Stimulated activated effector memory CD8-positive, alpha-beta T cell treated with anti-CD3 and anti-CD28 coated beads, Interleukin-12 subunit alpha, Interleukin-12 subunit beta, amount 100 ng/mL, for 72 hours (primary cell): ENCODE measurements at regions not wholly inside any gene's neighbourhood (a gene's known extent, or its start where the extent isn't known, plus 50 kb on each side); places are given as distances from the start of the nearest gene placed in this dataset.

Source experiments
- ATAC-seq: fragments of 150-1000 bp; cut with Tn5 transposase; 2 replicates; pipeline ENCODE4 v1.10.0; 2021
- DNase-seq, 2 donors: peaks; one replicate each; pipeline ENCODE4 v3.0.0; 2021 to 2022; ENCODE audit warnings: low spot score in 2 of 2
- H3K27ac Mint-ChIP-seq: one replicate; pipeline ENCODE4 v1.8.0; 2022; ENCODE audit warnings: mild to moderate bottlenecking, mixed read lengths
- H3K36me3 Mint-ChIP-seq: one replicate; pipeline ENCODE4 v1.8.0; 2022; ENCODE audit warnings: mild to moderate bottlenecking, mixed read lengths
- H3K4me1 Mint-ChIP-seq: one replicate; pipeline ENCODE4 v1.8.0; 2022; ENCODE audit warnings: mixed read lengths
- H3K4me3 Mint-ChIP-seq: one replicate; pipeline ENCODE4 v1.8.0; 2022; ENCODE audit warnings: mild to moderate bottlenecking, mixed read lengths
- H3K9me3 Mint-ChIP-seq: one replicate; pipeline ENCODE4 v1.8.0; 2022; ENCODE audit warnings: mixed read lengths

DNA sequence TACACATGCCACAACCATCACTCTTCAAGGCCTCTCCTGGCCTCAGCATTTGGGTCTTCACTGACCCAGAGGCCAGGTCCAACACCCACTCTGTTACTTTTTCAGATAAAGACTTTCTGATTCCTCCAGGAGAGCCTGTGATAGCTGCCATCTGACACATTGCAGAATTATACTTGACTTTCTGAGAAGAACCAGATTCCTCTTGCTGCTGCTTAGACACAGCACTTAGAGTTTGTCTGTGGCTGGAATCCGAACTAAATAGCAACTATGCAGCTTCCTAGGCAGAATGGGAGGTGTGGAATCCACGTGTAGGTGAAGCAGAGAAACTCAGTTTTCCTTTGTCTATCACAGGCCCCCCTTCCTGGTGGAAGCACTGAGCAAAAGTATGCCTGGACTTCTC is 344.7 kb upstream of the SLC30A5 start:
- H3K27ac Mint-ChIP-seq: no peak overlapping the region
- DNase-seq (no peak), ATAC-seq (no peak)
- no peaks in the 10 kb centered on the region for H3K36me3 Mint-ChIP-seq
- H3K9me3 Mint-ChIP-seq: no peaks in the 10 kb centered on the region
- H3K4me3 Mint-ChIP-seq: no peak overlapping the region
- no peaks in the 10 kb centered on the region for H3K4me1 Mint-ChIP-seq

DNA sequence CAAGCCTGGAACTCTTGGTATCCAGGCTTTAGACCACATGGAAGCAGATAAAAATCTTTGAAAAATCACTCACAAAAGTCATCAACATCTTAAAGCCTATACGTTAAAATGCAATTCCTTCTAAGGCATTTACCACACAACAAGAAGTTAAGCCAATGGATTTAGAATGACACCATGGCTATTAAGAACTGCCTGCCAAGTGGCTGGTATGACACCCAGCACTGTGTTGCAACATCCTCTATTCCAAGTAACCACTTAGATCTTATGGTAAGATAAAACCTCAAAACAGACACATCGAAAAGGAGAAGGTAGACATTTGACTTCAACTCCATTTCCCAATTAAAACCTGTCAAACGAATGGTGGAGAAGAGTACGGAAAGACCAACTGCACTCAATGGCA is 344.2 kb upstream of the SLC30A5 start:
- DNase-seq: no peak
- no peak overlapping the region for H3K4me3 Mint-ChIP-seq
- H3K9me3 Mint-ChIP-seq: no peaks in the 10 kb centered on the region
- ATAC-seq: no peak
- H3K27ac Mint-ChIP-seq: no peak overlapping the region
- H3K4me1 Mint-ChIP-seq: no peaks in the 10 kb centered on the region
- H3K36me3 Mint-ChIP-seq: no peaks in the 10 kb centered on the region

DNA sequence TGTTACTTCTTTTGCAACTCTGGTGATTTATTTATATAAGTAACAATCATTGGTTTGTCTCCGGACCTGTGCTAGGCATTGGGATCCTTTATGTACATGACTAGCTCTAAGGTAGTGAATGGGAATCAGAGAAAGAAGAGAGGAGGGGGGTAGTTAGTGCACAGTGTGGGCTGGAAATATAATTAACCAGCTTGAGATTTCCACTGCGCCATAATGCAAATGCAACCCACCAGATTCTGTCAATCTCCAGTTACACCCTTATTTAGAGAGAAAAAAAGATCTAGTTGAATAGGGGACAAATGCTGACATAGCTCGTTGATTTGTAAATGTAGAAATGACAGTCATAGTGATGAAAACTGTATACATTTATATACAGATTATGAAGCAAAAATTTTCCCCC is 342.2 kb upstream of the SLC30A5 start:
- ATAC-seq (no peak), DNase-seq (no peak)
- H3K27ac Mint-ChIP-seq: no peak overlapping the region
- no peaks in the 10 kb centered on the region for H3K9me3 Mint-ChIP-seq
- H3K36me3 Mint-ChIP-seq: no peaks in the 10 kb centered on the region
- H3K4me3 Mint-ChIP-seq: no peak overlapping the region
- H3K4me1 Mint-ChIP-seq: no peaks in the 10 kb centered on the region

DNA sequence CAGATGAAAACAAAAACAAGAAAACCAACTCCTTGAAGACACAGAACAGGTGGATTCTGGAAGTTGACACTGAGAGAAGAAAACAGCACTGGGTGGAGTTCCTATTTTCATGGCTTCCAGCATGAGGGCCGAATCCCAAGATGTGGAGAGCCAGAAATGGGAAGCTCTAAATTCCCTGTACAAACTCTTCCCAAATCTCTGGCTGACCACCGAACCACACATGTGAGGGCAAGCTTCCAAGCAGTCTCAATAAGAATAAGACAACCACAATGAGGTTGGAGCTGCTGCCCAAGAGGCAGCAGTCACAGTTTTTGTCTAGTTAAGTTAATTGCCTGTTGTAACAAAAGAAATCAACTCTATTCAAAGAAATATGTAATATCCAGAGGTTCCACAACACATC is 339.3 kb upstream of the SLC30A5 start:
- Mint-ChIP-seq H3K4me1 (no peaks in the 10 kb centered on the region), H3K36me3 (no peaks in the 10 kb centered on the region), H3K9me3 (no peaks in the 10 kb centered on the region), H3K27ac (no peak overlapping the region), H3K4me3 (no peak overlapping the region)
- DNase-seq (no peak), ATAC-seq (no peak)

DNA sequence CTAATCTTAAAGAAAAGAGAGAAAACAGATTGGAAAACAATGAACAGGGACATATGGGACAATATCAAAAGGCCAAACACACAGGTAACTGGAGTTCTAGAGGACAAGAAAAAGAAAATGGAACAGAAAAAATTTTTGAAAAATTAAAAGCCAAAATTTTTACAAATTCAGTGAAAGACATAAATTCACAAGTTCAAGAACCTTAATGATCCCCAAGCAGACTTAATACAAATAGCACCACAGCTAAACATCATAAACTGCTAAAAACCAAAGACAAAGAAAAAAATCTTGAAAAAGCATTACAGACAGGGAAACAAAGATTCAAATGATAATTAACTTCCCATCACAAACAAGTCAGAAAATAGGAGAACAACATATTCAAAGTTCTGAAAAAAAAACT is 338.5 kb upstream of the SLC30A5 start:
- Mint-ChIP-seq H3K9me3 (no peaks in the 10 kb centered on the region), H3K4me1 (no peaks in the 10 kb centered on the region), H3K36me3 (no peaks in the 10 kb centered on the region), H3K4me3 (no peak overlapping the region), H3K27ac (no peak overlapping the region)
- DNase-seq: no peak
- no peak for ATAC-seq

DNA sequence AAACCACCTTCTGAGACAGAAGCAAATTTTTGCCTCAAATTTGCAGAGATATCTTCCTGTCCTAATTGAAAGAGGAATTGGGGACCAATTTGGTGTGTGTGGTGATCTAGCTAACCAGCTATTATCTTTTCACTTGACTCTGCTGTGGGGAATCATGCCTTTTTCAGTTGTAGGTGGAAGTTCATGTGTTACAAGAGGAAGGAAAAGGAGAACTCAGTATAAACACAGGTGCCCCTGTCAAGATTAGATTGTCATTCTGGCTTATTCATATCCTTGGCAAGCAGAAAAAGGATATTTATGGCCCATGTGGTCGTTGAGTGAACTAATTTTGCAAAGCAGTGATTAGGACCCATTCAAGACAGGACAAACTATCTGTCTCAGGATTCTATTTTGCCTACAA is 336.8 kb upstream of the SLC30A5 start:
- no peak overlapping the region for H3K27ac Mint-ChIP-seq
- DNase-seq: no peak
- H3K9me3 Mint-ChIP-seq: no peaks in the 10 kb centered on the region
- H3K36me3 Mint-ChIP-seq: no peaks in the 10 kb centered on the region
- no peaks in the 10 kb centered on the region for H3K4me1 Mint-ChIP-seq
- ATAC-seq: no peak
- H3K4me3 Mint-ChIP-seq: no peak overlapping the region

DNA sequence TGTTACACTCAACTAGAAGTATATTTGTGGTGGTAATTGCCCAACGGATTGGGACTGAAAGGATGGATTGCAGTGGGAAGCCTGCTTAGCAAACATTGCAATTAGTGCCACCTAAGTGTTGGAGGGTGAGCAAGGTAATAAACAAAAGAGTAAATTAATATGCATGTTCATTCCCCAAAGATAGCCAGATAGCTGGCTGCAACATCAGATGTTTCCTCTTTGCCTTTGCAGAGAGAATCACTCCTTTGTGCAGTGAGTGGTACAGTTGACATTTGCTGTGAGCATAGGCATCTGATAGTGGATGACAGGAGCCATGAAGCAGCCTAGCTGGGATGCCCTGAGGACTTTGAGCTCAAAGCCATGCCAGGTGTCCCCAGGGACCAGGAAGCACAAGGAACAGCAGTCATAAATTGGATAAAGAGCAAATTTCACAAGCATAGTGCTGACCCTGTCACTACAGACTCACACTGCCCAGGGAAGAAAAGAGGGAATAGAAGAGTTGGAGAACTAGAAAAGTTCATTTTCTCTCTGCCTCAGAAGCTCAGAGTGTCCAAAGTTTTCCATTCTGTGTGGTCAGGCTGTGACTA is 336.1 kb upstream of the SLC30A5 start:
- Mint-ChIP-seq H3K27ac (no peak overlapping the region), H3K4me1 (no peaks in the 10 kb centered on the region), H3K9me3 (no peaks in the 10 kb centered on the region), H3K4me3 (no peak overlapping the region), H3K36me3 (no peaks in the 10 kb centered on the region)
- DNase-seq (no peak), ATAC-seq (no peak)

DNA sequence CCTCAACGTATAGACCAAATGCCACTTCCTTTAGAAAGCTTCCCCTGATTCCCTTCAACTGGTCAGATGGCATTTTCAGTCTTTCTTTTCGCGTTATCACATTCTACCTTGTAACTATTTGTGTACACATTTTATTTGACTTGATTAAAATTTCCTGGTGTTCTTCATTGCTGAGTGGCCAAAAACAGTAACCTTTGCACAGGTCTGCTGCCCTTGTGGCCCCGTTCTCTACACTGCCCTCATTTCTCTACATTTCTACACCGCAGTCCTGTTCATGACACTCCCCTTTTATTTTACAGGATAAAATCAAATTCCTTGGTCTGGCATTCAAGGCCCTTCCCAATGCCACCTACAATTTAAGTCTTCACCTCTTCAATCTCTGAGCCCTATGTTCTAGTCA is 334.2 kb upstream of the SLC30A5 start:
- no peak for ATAC-seq
- no peak overlapping the region for H3K4me3 Mint-ChIP-seq

DNA sequence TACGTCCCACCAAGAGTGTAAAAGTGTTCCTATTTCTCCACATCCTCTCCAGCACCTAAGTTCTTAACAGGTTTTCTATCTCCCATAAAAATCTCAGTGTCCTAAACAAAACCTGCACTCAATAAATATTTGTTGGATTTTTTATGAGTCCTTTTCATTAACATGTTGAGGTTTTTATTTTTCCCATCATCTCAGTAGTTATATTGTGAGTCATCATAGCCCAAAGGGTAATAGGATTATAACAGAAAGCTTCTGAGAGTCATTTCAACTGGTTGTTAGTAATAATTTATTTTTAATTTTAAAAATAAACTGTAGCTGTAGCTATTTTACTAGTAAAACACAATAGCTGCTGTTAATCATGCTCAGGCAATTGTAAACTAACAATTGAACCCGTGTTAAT is 331.6 kb upstream of the SLC30A5 start:
- Mint-ChIP-seq H3K4me3 (no peak overlapping the region), H3K36me3 (no peaks in the 10 kb centered on the region), H3K27ac (no peak overlapping the region), H3K9me3 (no peaks in the 10 kb centered on the region), H3K4me1 (no peaks in the 10 kb centered on the region)
- DNase-seq (no peak), ATAC-seq (no peak)

More for the DNA sequence above, 334.2 kb upstream of the SLC30A5 start:
- no peak for DNase-seq
- Mint-ChIP-seq H3K27ac (no peak overlapping the region), H3K36me3 (no peaks in the 10 kb centered on the region), H3K9me3 (no peaks in the 10 kb centered on the region), H3K4me1 (no peaks in the 10 kb centered on the region)

DNA sequence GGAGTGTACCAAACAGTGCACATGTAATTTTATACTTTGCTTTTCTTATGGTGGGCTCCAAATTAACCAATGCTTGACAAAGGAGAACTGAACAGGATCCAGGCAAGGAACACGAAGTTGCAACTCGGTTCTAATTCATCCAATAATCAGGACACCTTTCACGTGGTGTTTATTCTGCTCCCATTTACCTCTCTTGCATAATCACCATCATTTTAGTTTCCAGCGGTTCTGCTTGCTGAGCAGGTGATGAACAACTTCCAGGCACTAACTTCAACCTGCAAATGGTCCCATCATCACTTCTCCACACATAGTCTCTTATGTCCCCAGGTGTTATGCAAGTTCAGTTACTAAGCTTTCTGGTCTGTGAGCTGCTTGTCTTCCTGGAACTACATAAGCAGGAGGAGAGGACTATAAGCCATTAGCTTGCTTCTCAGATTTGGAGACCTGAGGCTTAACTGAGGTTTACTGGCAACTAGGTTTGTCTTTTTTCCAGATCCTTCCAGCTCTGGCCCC is 326.8 kb upstream of the SLC30A5 start:
- ATAC-seq (no peak), DNase-seq (no peak)
- H3K36me3 Mint-ChIP-seq: no peaks in the 10 kb centered on the region
- no peaks in the 10 kb centered on the region for H3K4me1 Mint-ChIP-seq
- H3K9me3 Mint-ChIP-seq: no peaks in the 10 kb centered on the region
- H3K4me3 Mint-ChIP-seq: no peak overlapping the region
- H3K27ac Mint-ChIP-seq: no peak overlapping the region

DNA sequence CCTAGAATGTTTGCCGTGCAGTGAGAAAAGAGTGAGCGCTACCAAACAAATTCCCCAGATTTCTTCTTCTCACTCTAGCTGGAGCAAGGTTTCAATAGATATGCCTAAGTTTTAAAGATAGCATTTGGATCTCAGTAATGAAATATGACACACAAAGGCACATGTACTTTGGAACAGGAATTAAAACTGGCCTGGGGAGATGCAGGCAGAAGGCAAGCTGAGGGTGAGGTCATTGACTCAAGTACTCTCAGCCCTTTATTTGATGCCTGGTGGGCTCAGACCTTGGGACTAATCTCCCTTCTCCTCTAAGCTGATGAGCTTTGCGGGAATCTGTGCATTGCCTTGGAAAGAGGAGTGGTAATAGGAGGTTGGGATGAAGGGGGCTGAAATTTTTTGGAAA is 323.3 kb upstream of the SLC30A5 start:
- no peak overlapping the region for H3K4me3 Mint-ChIP-seq
- no peak for ATAC-seq
- no peak for DNase-seq
- H3K4me1 Mint-ChIP-seq: no peaks in the 10 kb centered on the region
- no peak overlapping the region for H3K27ac Mint-ChIP-seq
- H3K36me3 Mint-ChIP-seq: no peaks in the 10 kb centered on the region
- no peaks in the 10 kb centered on the region for H3K9me3 Mint-ChIP-seq

DNA sequence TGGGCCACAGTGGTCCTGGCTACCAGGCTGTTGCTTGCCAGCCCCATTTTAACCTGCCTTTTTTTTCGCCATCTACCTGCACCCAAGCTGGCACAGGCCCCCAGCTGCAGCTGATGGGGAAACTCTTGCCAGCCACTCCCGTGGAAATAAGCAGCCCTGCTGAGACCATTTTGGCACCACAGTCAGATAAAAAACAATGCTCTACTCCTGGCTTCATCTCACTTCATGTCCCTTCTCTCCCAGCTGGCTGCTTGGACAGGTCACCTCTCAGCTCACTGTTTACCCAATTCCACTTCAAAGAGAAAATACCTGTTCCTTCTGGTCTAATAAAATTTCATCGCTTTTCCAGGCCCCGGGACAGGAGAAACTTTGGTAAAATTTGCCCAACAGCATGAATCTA is 322.6 kb upstream of the SLC30A5 start:
- Mint-ChIP-seq H3K36me3 (no peaks in the 10 kb centered on the region), H3K9me3 (no peaks in the 10 kb centered on the region), H3K4me3 (no peak overlapping the region), H3K4me1 (no peaks in the 10 kb centered on the region), H3K27ac (no peak overlapping the region)
- no peak for DNase-seq
- ATAC-seq: no peak

DNA sequence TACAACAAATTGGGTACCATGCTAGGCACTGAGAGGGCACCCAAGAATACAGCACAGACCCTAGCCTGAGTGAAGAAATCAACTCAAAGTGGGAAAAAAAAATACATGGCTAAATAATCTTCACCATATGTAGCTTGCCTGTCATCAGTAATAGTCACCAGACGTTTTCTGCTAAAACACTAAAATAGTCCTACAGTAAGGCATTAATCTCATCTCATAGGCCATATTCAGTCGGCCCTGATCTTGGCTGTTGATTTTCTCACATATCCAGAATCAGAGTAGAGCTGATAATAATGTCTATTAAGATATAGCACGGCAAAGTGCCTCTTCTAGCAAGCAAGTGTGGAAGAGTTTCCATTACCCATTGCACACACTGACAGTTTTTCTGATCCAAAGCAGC is 322.1 kb upstream of the SLC30A5 start:
- Mint-ChIP-seq H3K9me3 (no peaks in the 10 kb centered on the region), H3K4me1 (no peaks in the 10 kb centered on the region), H3K36me3 (no peaks in the 10 kb centered on the region), H3K27ac (no peak overlapping the region), H3K4me3 (no peak overlapping the region)
- no peak for DNase-seq
- no peak for ATAC-seq

DNA sequence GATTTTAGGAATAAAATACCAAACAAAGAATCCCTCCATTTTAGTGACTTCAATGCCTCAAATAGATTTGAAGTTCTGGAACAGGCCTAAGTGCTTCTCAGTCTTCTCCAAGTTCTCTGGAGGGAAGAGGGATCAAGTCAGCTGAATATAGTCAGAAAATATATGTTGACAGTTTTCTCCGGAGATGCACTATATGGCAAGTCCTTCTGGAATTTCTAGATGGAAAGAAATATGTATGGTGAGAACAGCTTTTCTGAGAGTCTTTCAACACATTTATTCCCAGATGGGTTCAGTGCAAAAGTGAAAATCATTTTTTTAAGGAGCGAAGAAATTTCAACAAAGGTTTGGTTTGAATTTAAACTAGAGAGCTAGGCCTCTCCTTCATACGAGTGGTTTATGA is 317.4 kb upstream of the SLC30A5 start:
- ATAC-seq (no peak), DNase-seq (no peak)
- no peaks in the 10 kb centered on the region for H3K36me3 Mint-ChIP-seq
- H3K4me1 Mint-ChIP-seq: no peaks in the 10 kb centered on the region
- no peaks in the 10 kb centered on the region for H3K9me3 Mint-ChIP-seq
- H3K4me3 Mint-ChIP-seq: no peak overlapping the region
- H3K27ac Mint-ChIP-seq: no peak overlapping the region

DNA sequence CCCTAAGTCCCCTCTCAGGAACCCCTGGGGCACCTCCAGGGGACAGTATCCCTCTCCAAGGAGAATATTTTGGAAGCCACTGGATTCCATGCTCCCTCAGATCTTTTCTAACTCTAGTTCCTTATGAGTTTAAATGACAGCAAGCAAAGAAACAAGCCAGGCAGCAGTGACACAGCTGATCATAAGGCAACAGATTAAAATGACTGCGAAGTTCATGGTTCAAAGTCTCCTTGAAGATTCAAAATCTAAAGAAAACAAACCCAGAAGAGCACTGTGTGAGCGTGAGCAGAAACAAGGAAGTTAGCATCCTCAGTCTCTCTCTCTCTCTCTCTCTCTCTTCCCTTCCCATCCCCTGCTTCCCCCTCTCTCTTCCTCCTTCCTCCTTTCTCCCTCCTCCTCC is 316.7 kb upstream of the SLC30A5 start:
- no peaks in the 10 kb centered on the region for H3K9me3 Mint-ChIP-seq
- ATAC-seq (no peak), DNase-seq (no peak)
- no peak overlapping the region for H3K27ac Mint-ChIP-seq
- no peaks in the 10 kb centered on the region for H3K4me1 Mint-ChIP-seq
- no peaks in the 10 kb centered on the region for H3K36me3 Mint-ChIP-seq
- H3K4me3 Mint-ChIP-seq: no peak overlapping the region

DNA sequence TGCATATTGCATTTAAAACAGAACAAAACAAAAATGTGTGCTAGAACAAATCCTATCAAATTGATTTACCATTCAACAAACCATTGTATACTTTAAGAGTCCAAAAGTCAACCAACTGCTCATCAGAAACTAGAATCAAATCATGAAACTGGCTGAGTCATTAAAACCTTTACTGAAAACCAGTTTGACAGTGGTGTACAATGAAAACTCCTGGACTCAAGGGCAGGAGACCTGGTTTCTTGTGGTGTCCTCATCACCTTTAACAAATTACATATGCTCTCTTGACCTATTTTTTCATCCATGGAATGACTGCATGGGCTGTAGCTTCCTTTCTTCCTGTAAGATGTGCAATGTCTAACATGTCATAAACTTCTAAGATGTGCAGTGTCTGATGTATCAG is 315.3 kb upstream of the SLC30A5 start:
- ATAC-seq (no peak), DNase-seq (no peak)
- Mint-ChIP-seq H3K36me3 (no peaks in the 10 kb centered on the region), H3K9me3 (peaks cover 5% of the 10 kb centered on the region), H3K27ac (no peak overlapping the region), H3K4me1 (no peaks in the 10 kb centered on the region), H3K4me3 (no peak overlapping the region)
